GM12875 (cell line): ENCODE measurements at regions not wholly inside any gene's neighbourhood (a gene's known extent, or its start where the extent isn't known, plus 50 kb on each side); places are given as distances from the start of the nearest gene placed in this dataset.

ENCODE experiments used
- H3K4me3 ChIP-seq: one replicate; pipeline ENCODE4 v1.5.1; 2011; ENCODE audit warnings: low read depth, low read length, control low read depth
- TF ChIP-seq, protein P1 (sequence below): IDR thresholded peaks from 2 replicates; pipeline ENCODE4 v1.5.1; 2011; ENCODE audit warnings: low read depth, mild to moderate bottlenecking, control low read depth, inconsistent platforms, low read length, moderate library complexity, borderline replicate concordance; ENCODE audit not compliant: insufficient read depth

DNA sequence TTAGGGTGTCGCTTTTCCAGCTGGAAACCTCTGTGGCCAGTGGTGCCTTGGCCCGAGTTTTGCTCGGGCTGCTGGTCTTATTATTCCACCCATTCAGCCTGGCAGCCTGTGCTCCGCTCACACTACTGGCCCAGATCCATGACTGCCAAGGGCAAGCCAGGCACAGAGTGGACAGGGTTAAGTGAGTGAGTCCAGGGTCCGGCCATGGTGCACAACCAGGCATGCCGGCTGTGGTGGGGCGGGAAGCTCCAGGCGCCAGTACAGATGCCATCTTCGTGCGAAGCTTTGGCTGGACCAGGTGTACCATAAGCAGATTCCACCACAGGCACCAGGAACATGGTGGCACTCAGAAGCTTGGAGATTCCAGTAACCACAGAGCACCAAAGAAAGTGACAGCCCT is 580.2 kb upstream of the FAM174A start:
- no peak overlapping the region for H3K4me3 ChIP-seq
- TF ChIP-seq, protein P1, sequence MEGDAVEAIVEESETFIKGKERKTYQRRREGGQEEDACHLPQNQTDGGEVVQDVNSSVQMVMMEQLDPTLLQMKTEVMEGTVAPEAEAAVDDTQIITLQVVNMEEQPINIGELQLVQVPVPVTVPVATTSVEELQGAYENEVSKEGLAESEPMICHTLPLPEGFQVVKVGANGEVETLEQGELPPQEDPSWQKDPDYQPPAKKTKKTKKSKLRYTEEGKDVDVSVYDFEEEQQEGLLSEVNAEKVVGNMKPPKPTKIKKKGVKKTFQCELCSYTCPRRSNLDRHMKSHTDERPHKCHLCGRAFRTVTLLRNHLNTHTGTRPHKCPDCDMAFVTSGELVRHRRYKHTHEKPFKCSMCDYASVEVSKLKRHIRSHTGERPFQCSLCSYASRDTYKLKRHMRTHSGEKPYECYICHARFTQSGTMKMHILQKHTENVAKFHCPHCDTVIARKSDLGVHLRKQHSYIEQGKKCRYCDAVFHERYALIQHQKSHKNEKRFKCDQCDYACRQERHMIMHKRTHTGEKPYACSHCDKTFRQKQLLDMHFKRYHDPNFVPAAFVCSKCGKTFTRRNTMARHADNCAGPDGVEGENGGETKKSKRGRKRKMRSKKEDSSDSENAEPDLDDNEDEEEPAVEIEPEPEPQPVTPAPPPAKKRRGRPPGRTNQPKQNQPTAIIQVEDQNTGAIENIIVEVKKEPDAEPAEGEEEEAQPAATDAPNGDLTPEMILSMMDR: no peak

DNA sequence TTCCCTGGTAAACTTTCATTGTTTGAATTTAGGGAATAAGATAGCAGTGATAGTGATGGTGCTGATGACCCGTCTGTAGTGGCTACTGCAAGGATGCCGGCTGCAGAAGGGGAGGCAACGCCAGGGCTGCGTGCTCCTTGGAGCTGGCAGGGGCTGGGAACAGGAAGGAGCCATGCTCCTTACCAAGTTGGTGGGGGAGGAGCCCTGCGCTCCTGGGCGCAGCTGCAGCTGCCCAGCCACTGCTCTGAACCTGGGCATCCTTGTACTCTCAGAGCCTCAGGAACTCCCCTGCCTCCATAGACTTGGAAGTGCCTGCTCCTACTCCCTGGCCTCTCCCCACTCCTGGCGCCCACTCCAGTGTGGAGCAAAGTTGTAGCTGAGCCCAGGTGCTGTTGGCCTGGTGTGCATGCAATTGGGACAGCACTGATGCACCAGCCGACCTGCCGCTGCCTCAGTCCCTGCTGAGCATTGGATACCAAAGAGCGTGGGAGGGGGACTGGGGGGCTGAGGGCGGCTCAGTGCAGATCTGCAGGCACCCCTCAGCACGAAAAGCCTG is 585.1 kb upstream of the FAM174A start:
- TF ChIP-seq, protein P1: no peak
- no peak overlapping the region for H3K4me3 ChIP-seq

DNA sequence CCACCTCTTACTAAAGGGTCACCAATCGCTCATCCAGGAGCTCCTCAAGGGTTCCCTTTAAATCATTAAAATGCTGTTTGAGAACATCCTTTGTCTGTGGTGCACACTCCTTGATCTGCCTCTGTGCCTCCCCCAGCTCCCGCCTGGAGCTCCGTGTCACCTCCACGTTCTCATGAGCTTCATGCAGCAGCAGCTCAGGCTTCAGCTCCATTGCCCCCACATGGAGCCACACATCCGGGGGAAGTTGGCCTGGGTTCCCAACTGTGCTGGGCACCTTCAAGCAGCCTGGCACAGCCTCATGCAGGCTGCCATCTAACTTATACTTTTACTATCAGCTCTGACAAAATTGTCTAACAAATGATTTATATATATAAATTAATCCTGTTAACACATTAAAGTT is 585.8 kb upstream of the FAM174A start:
- TF ChIP-seq, protein P1: no peak
- H3K4me3 ChIP-seq: no peak overlapping the region

DNA sequence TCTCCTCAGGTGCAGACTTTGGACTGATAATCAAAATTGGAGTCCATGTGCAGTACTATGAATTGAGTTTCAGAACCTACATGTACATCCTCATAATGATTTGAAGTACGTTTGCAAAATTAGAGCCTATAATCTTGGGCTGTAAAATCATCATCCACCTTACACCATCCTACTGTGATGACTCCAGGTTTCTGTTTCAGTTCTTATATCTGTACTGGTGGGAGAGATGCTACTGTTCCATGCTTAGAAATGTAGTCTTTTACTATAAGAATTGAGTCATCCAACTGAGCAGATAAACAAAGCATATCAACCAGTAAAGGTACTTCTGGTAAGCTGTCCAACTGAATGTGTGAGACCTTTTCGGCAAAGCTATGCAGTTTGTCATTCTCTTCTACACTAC is 586.3 kb upstream of the FAM174A start:
- H3K4me3 ChIP-seq: no peak overlapping the region

DNA sequence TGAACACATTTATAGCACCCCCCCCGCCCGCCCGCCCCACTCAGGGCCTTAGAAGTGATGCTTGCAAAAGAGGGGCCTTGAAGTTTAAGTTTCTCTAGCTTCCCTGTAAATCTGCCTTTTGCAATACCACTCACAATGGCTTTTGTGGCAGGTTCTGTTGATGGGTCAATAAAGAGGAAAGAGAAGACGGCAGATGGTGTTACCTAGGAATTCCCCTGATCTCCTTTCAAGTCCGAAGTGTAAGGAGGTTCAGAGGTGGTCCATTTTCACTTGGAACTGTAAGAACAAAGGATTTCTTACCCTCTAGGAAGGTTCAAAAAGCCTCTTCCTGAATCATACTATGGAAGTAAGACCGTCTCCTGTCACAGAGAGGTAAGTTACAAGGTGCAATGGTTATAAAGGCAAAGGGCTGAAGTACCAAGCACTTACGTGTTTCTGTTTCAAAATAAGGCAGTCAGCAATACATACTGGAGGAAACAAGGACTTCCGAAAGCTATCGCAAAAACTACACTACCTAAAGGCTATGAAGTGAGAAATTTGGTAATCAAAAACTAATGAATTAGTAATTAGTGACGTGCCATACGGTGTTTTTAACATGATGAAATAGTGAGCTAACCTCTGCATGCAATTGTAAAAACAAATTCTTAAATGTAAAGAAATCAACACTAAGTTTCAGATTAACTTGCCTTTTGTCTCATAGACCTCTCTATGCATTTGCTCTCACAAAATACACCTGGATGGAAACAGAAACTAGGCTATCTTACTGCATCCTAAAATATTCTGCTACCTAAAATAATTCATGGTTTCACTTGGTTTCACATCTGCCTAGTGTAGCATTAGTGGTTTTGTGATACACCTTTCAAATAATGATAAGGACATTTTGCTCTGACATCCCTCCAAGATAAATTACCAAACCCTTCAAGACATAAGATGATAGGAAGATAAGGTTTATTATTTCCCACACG is 589.4 kb upstream of the FAM174A start:
- TF ChIP-seq, protein P1: no peak
- no peak overlapping the region for H3K4me3 ChIP-seq

More for the DNA sequence above, 586.3 kb upstream of the FAM174A start:
- TF ChIP-seq, protein P1: no peak

DNA sequence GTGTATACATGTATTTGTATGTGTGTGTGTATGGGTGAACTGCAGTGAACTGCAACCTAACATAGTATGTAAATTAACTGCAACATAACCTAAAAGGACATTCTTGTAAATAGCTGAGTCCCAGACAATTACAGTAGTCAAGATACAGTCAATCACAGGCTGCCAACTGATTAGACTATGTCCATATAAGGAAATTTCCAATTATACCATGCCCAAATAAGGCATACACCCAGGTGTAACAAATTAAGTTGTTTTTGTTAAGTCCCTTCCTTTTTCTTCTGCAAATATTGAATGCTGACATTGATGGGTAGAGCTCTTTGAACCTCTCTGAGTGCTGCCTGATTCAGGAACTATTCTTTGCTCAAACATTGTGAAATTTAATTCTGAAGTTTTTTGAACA is 594.6 kb upstream of the FAM174A start:
- no peak overlapping the region for H3K4me3 ChIP-seq
- TF ChIP-seq, protein P1: no peak

DNA sequence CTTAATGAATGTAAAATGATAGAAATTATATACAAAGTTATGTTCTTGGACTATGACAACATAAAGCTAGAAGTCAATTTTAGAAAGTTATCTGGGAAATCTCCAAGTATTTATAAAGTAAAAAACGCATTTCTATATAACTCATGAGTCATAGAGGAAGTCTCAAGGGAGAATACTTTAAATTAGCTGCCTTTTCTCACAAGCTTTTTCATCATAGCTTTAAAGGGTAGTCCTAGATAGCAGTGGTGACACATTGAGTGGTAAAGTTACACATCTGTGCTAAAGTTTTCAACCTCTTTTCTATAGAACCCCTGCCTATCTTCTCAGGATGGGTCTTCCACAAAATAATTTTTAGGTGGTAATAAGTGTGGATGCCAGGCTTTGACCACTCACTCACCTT is 598.3 kb upstream of the FAM174A start:
- TF ChIP-seq, protein P1: no peak
- no peak overlapping the region for H3K4me3 ChIP-seq
